ENCODE measurements at regions not wholly inside any gene's neighbourhood (a gene's known extent, or its start where the extent isn't known, plus 50 kb on each side); places are given as distances from the start of the nearest gene placed in this dataset.

DNA sequence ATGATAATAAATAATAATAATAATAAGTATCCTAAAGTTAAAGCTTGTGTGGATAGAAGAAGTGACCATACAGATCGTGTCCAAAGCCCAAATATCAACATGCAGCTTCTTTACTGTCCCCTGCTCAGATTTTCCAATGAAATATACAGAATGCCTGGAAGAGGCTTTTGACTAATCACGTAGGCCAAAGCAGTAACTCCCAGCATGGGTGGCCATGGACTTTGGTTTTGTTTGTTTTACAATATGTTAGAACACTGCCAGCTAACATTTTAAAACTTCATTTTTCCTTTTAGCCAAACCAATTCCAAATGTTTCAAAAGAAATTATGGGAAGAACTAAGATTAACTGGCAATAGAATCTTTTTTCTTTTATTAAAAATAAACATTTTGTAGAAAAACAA lies 400.0 kb upstream of the FLRT2 start:
- H3K9me3 ChIP-seq (ENCODE audit: control insufficient read depth, insufficient read depth, low read length): no peaks in the 10 kb centered on the region
- no peaks in the 10 kb centered on the region for H3K4me1 ChIP-seq (ENCODE audit: control insufficient read depth, insufficient read depth, low read length)
- H3K27ac ChIP-seq (ENCODE audit: low read depth, low read length): no peak overlapping the region
- DNase-seq (ENCODE audit: low read depth in 4 of 6, low spot score in 6 of 6): no peak
- no peak overlapping the region for H3K4me3 ChIP-seq (ENCODE audit: low read depth, low read length)
- no CpG with 5 or more reads among the region's 2 CpGs for WGBS (ENCODE audit: insufficient coverage)
- no peaks in the 10 kb centered on the region for H3K36me3 ChIP-seq (ENCODE audit: control insufficient read depth, insufficient read depth, low read length)
- no peaks in the 10 kb centered on the region for H3K27me3 ChIP-seq (ENCODE audit: control insufficient read depth, insufficient read depth, low read length)

DNA sequence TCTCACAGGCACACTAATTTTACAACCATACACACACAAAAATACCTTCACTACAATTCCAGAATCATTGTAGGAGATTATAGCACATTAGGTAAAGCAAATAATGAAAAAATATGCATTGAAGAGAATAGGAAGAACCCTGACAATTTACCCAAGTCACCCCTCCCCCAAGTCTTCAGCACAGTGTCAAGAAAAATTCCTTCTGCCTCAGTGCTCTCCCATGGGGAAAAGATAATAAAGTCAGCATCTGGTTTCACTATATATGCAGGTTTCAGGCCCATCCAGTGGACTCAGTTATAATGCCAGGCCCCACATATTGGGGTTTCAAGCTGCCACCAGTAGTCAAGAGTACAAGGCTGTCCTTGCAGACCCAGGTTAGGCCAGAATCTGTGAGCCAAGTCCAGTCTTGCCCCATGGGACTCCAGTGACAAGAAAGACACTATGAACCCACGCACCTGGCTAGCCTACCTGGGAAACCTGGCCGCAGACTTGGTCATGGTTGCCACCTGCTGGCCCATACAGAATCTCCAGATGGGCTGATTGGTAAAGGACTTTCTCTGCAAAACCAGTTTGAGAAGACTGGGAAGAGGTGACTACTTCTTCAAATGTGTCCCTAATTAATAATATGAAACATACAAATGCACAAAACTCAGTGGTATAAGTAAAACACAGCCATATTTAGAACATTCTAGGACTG lies 398.6 kb upstream of the FLRT2 start:
- Histone ChIP-seq H3K27ac (ENCODE audit: low read depth, low read length) (no peak overlapping the region), H3K4me3 (ENCODE audit: low read depth, low read length) (no peak overlapping the region), H3K9me3 (ENCODE audit: control insufficient read depth, insufficient read depth, low read length) (no peaks in the 10 kb centered on the region), H3K36me3 (ENCODE audit: control insufficient read depth, insufficient read depth, low read length) (no peaks in the 10 kb centered on the region), H3K27me3 (ENCODE audit: control insufficient read depth, insufficient read depth, low read length) (no peaks in the 10 kb centered on the region), H3K4me1 (ENCODE audit: control insufficient read depth, insufficient read depth, low read length) (no peaks in the 10 kb centered on the region)
- WGBS (ENCODE audit: insufficient coverage): no CpG with 5 or more reads among the region's 2 CpGs
- no peak for DNase-seq (ENCODE audit: low read depth in 4 of 6, low spot score in 6 of 6)

DNA sequence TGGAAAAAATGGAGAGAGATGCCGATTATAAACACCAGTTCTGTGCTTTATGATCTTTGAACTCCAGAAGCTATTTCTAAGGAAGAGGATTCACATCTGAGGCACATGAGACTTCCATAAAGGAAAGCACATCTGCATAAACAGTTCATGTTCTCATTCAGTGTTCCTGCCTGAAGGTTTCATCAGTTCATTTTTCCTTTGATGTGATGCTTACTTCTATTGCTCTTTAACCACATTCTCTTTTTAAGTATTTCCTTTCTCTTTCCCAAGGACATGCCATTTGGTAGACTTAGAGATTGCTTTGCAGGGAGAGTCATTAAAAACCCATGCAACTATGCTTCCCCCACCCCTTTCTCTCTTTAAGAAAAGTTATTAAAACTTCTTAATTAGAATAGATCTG lies 387.0 kb upstream of the FLRT2 start:
- no peaks in the 10 kb centered on the region for H3K27me3 ChIP-seq (ENCODE audit: control insufficient read depth, insufficient read depth, low read length)
- DNase-seq (ENCODE audit: low read depth in 4 of 6, low spot score in 6 of 6): peak in 1 of 6 donors; percentile 30
- no peak overlapping the region for H3K27ac ChIP-seq (ENCODE audit: low read depth, low read length)
- no peaks in the 10 kb centered on the region for H3K9me3 ChIP-seq (ENCODE audit: control insufficient read depth, insufficient read depth, low read length)
- 50% methylated on average over 1 of the region's 1 CpG for WGBS (ENCODE audit: insufficient coverage)
- H3K36me3 ChIP-seq (ENCODE audit: control insufficient read depth, insufficient read depth, low read length): no peaks in the 10 kb centered on the region
- H3K4me3 ChIP-seq (ENCODE audit: low read depth, low read length): no peak overlapping the region
- H3K4me1 ChIP-seq (ENCODE audit: control insufficient read depth, insufficient read depth, low read length): no peaks in the 10 kb centered on the region

DNA sequence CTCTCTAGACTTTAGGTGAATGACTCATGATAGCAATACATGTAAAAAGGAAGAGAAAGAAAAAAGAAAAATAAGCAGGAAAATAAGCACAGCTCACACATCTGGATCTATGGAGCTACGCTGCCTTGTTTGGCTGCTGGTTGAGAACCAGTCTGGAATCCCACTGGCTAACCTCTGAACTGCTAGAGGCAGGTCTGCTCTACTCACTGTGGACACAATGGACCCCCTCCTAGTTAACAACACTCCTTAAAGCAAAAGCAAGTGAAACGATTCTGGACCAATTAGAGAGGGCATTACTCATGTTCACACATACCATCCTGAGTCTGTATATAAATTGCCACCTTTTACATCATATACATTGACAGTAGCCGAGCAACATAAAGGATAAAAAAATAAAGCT lies 383.2 kb upstream of the FLRT2 start:
- Histone ChIP-seq H3K27ac (ENCODE audit: low read depth, low read length) (no peak overlapping the region), H3K4me1 (ENCODE audit: control insufficient read depth, insufficient read depth, low read length) (no peaks in the 10 kb centered on the region), H3K9me3 (ENCODE audit: control insufficient read depth, insufficient read depth, low read length) (no peaks in the 10 kb centered on the region), H3K27me3 (ENCODE audit: control insufficient read depth, insufficient read depth, low read length) (no peaks in the 10 kb centered on the region), H3K4me3 (ENCODE audit: low read depth, low read length) (no peak overlapping the region), H3K36me3 (ENCODE audit: control insufficient read depth, insufficient read depth, low read length) (no peaks in the 10 kb centered on the region)
- WGBS (ENCODE audit: insufficient coverage): 66% methylated on average over 2 of the region's 3 CpGs
- no peak for DNase-seq (ENCODE audit: low read depth in 4 of 6, low spot score in 6 of 6)

DNA sequence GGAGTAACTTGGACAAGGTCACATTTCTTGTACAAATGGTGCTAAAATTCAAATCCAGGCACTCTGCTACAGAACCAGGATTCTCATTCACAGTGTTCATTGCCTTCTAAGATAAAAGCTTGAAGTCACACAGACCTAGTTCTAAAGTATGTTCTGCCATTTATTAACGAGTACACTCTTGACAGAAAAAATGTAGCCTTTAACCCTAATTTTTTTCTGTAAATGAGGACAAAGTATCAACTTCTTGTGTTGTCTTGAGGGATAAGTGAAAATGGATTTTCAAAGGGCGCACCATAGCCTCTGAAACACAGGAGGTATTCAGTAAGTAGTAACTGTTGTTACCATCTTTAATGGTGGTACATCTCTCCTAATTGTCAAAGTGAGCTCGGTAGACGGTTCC lies 379.8 kb upstream of the FLRT2 start:
- no peak for DNase-seq (ENCODE audit: low read depth in 4 of 6, low spot score in 6 of 6)
- Histone ChIP-seq H3K4me1 (ENCODE audit: control insufficient read depth, insufficient read depth, low read length) (no peaks in the 10 kb centered on the region), H3K36me3 (ENCODE audit: control insufficient read depth, insufficient read depth, low read length) (no peaks in the 10 kb centered on the region), H3K4me3 (ENCODE audit: low read depth, low read length) (no peak overlapping the region), H3K9me3 (ENCODE audit: control insufficient read depth, insufficient read depth, low read length) (no peaks in the 10 kb centered on the region), H3K27me3 (ENCODE audit: control insufficient read depth, insufficient read depth, low read length) (no peaks in the 10 kb centered on the region), H3K27ac (ENCODE audit: low read depth, low read length) (no peak overlapping the region)
- 40% methylated on average over 1 of the region's 4 CpGs for WGBS (ENCODE audit: insufficient coverage)

DNA sequence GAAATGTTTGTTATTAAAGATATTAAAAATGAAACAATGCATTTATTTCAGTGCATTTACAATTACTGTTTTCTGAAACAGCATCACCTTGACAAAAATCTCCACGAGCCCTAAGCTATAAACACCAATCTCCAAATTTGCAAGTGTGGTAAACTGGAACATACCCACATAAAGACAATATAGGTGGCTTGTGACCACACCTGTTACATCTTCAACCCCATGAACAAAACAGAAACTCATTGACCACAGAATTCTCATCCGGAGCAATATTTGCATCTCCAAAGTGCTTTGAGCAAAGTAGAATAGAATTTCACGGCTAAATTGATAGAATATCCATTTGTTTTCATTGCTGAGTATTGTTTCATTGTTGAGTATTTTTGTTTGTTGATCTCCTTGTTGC lies 375.2 kb upstream of the FLRT2 start:
- WGBS (ENCODE audit: insufficient coverage): 100% methylated on average over 1 of the region's 3 CpGs
- DNase-seq (ENCODE audit: low read depth in 4 of 6, low spot score in 6 of 6): no peak
- Histone ChIP-seq H3K27me3 (ENCODE audit: control insufficient read depth, insufficient read depth, low read length) (no peaks in the 10 kb centered on the region), H3K4me1 (ENCODE audit: control insufficient read depth, insufficient read depth, low read length) (no peaks in the 10 kb centered on the region), H3K9me3 (ENCODE audit: control insufficient read depth, insufficient read depth, low read length) (no peaks in the 10 kb centered on the region), H3K27ac (ENCODE audit: low read depth, low read length) (no peak overlapping the region), H3K4me3 (ENCODE audit: low read depth, low read length) (no peak overlapping the region), H3K36me3 (ENCODE audit: control insufficient read depth, insufficient read depth, low read length) (no peaks in the 10 kb centered on the region)

DNA sequence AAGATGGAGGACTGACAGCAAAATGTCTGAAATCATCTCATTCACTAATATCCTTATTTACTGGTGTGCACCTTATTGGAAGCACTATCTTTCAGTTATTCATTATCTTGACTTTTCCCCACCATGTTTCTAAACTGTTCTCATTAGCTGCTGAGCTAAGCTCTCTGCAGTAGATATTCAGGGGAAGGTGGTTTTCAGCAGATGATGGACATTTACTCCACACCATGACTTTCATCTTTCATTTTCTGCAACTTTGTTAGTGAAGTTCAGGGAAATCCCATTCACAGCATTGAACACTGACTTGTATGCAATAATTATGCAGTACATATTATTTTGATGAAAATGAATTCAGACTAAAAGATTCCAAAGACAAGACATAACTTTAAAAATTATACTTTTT lies 373.6 kb upstream of the FLRT2 start:
- Histone ChIP-seq H3K27ac (ENCODE audit: low read depth, low read length) (no peak overlapping the region), H3K9me3 (ENCODE audit: control insufficient read depth, insufficient read depth, low read length) (no peaks in the 10 kb centered on the region), H3K4me1 (ENCODE audit: control insufficient read depth, insufficient read depth, low read length) (no peaks in the 10 kb centered on the region), H3K36me3 (ENCODE audit: control insufficient read depth, insufficient read depth, low read length) (no peaks in the 10 kb centered on the region), H3K27me3 (ENCODE audit: control insufficient read depth, insufficient read depth, low read length) (no peaks in the 10 kb centered on the region), H3K4me3 (ENCODE audit: low read depth, low read length) (no peak overlapping the region)
- DNase-seq (ENCODE audit: low read depth in 4 of 6, low spot score in 6 of 6): no peak

DNA sequence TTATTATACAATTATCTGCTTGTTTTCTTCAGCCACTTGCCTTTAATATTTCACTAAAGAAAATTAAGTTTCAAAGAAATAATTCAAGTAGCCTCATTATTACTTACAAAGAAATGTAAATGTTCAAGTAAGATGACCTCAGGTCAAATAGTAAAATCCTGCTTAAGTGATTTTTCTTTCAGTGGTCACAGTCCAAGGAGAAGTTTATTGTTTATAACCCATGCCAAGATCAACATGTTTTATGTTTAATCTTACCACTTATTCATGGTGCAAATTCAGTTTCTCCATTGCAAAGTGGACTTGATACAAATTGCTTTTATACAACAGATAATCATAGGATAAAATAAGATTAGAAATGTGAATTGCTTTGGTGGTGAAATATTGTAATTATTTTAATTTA lies 370.2 kb upstream of the FLRT2 start:
- Histone ChIP-seq H3K4me1 (ENCODE audit: control insufficient read depth, insufficient read depth, low read length) (no peaks in the 10 kb centered on the region), H3K9me3 (ENCODE audit: control insufficient read depth, insufficient read depth, low read length) (no peaks in the 10 kb centered on the region), H3K4me3 (ENCODE audit: low read depth, low read length) (no peak overlapping the region), H3K27ac (ENCODE audit: low read depth, low read length) (no peak overlapping the region), H3K36me3 (ENCODE audit: control insufficient read depth, insufficient read depth, low read length) (no peaks in the 10 kb centered on the region), H3K27me3 (ENCODE audit: control insufficient read depth, insufficient read depth, low read length) (no peaks in the 10 kb centered on the region)
- DNase-seq (ENCODE audit: low read depth in 4 of 6, low spot score in 6 of 6): no peak

DNA sequence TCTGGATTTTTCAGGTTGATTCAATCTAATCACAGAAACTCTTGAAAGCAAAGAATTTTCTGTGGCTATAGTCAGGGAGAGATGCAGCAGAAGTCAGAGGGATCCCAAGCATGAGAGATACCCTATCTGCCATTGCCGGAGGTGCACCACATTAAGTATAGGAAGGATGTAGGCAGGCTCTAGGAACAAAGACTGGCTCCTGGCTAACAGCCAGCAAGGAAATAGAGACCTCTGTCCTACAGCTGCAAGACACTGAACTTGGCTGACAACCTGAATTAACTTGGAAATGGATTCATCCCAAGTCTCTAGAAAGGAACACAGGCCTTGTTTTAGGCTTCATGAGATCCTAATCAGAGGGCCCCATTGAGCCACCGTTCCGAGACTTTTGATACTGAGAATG lies 364.9 kb upstream of the FLRT2 start:
- DNase-seq (ENCODE audit: low read depth in 4 of 6, low spot score in 6 of 6): peak in 1 of 6 donors; percentile 33

DNA sequence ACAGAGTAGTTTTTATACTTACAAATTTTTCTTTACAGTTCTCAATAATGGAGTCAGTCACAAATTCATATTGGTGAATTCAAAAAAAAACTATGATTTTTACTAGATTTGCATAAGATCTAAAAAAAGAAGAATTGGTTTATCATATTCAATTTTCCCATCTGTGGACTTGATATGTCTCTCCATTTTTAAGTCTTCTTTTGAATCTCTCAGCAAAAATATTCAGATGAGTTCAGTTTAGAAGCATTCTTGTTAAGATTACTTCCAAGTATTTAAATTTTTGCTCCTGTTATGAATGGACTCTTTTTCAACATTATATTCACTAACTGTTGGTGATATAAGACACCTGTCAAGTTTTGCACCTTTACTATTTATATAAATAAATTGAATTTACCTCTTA lies 360.6 kb upstream of the FLRT2 start:
- Histone ChIP-seq H3K4me3 (ENCODE audit: low read depth, low read length) (no peak overlapping the region), H3K27me3 (ENCODE audit: control insufficient read depth, insufficient read depth, low read length) (no peaks in the 10 kb centered on the region), H3K9me3 (ENCODE audit: control insufficient read depth, insufficient read depth, low read length) (no peaks in the 10 kb centered on the region), H3K4me1 (ENCODE audit: control insufficient read depth, insufficient read depth, low read length) (no peaks in the 10 kb centered on the region), H3K36me3 (ENCODE audit: control insufficient read depth, insufficient read depth, low read length) (no peaks in the 10 kb centered on the region), H3K27ac (ENCODE audit: low read depth, low read length) (no peak overlapping the region)
- peak in 1 of 6 donors; percentile 61 for DNase-seq (ENCODE audit: low read depth in 4 of 6, low spot score in 6 of 6)

More for the DNA sequence above, 364.9 kb upstream of the FLRT2 start:
- H3K27ac ChIP-seq (ENCODE audit: low read depth, low read length): no peak overlapping the region
- WGBS (ENCODE audit: insufficient coverage): 32% methylated on average over 2 of the region's 3 CpGs
- no peaks in the 10 kb centered on the region for H3K4me1 ChIP-seq (ENCODE audit: control insufficient read depth, insufficient read depth, low read length)
- no peaks in the 10 kb centered on the region for H3K9me3 ChIP-seq (ENCODE audit: control insufficient read depth, insufficient read depth, low read length)
- H3K4me3 ChIP-seq (ENCODE audit: low read depth, low read length): no peak overlapping the region
- no peaks in the 10 kb centered on the region for H3K27me3 ChIP-seq (ENCODE audit: control insufficient read depth, insufficient read depth, low read length)
- no peaks in the 10 kb centered on the region for H3K36me3 ChIP-seq (ENCODE audit: control insufficient read depth, insufficient read depth, low read length)
